OCI-LY1 (cell line): ENCODE measurements at regions not wholly inside any gene's neighbourhood (a gene's known extent, or its start where the extent isn't known, plus 50 kb on each side); places are given as distances from the start of the nearest gene placed in this dataset.
A peak's percentile ranks its signal among the peaks of the same experiment; 100 is the strongest.

ENCODE experiments used
- H2AFZ ChIP-seq: fragments of 200-600 bp; sonication (generic), shearing (Covaris generic); 2 replicates; pipeline ENCODE4 v1.6.0; 2014; ENCODE audit warnings: antibody characterized with exemption, mild to moderate bottlenecking, low read length
- H3F3A ChIP-seq: fragments of 200-600 bp; sonication (generic), shearing (Covaris generic); 2 replicates; pipeline ENCODE4 v1.6.0; 2014; ENCODE audit warnings: mild to moderate bottlenecking, antibody characterized with exemption, low read length, moderate library complexity; ENCODE audit not compliant: insufficient read depth
- H3K27ac ChIP-seq: fragments of 200-600 bp; sonication (generic); 2 replicates; pipeline ENCODE4 v1.5.1; 2014; ENCODE audit warnings: low read length, mixed run types, mild to moderate bottlenecking, low read depth; ENCODE audit not compliant: poor library complexity, severe bottlenecking
- H3K27me3 ChIP-seq: fragments of 200-600 bp; sonication (generic); 2 replicates; pipeline ENCODE4 v1.6.0; 2014; ENCODE audit warnings: antibody characterized with exemption, mild to moderate bottlenecking, low read length, moderate library complexity; ENCODE audit not compliant: insufficient read depth
- H3K36me3 ChIP-seq: fragments of 200-600 bp; sonication (generic); 2 replicates; pipeline ENCODE4 v1.6.1; 2014; ENCODE audit warnings: mild to moderate bottlenecking, antibody characterized with exemption, low read length, moderate library complexity, mixed read lengths; ENCODE audit not compliant: insufficient read depth
- H3K4me1 ChIP-seq: fragments of 200-600 bp; sonication (generic); 2 replicates; pipeline ENCODE4 v1.5.1; 2014; ENCODE audit warnings: mild to moderate bottlenecking, low read length, moderate library complexity; ENCODE audit not compliant: insufficient read depth, severe bottlenecking
- H3K4me2 ChIP-seq: fragments of 200-600 bp; sonication (generic), shearing (Covaris generic); 2 replicates; pipeline ENCODE4 v1.6.1; 2014; ENCODE audit warnings: low read length
- H3K4me3 ChIP-seq: fragments of 200-600 bp; sonication (generic); 2 replicates; pipeline ENCODE4 v1.5.1; 2014; ENCODE audit warnings: low read length, low read depth, mild to moderate bottlenecking, mixed read lengths; ENCODE audit not compliant: poor library complexity, severe bottlenecking
- H3K79me2 ChIP-seq: fragments of 200-600 bp; shearing (Covaris generic); 2 replicates; pipeline ENCODE4 v1.6.1; 2016; ENCODE audit warnings: mixed run types, low read length, mixed read lengths; ENCODE audit not compliant: insufficient read depth
- H3K9ac ChIP-seq: fragments of 200-600 bp; sonication (generic), shearing (Covaris generic); 2 replicates; pipeline ENCODE4 v1.6.1; 2014; ENCODE audit warnings: mild to moderate bottlenecking, low read length, mixed read lengths
- H3K9me2 ChIP-seq: fragments of 200-600 bp; sonication (generic), shearing (Covaris generic); 2 replicates; pipeline ENCODE4 v1.6.1; 2014; ENCODE audit warnings: low read depth, mild to moderate bottlenecking, low read length, mixed read lengths
- H3K9me3 ChIP-seq: fragments of 200-600 bp; shearing (Covaris generic); 2 replicates; pipeline ENCODE4 v1.6.1; 2014; ENCODE audit warnings: low read length, mixed read lengths
- H4K20me1 ChIP-seq: fragments of 200-600 bp; sonication (generic), shearing (Covaris generic); 2 replicates; pipeline ENCODE4 v1.6.0; 2016; ENCODE audit warnings: mild to moderate bottlenecking, low read length; ENCODE audit not compliant: insufficient read depth
- EZH2 ChIP-seq: fragments of 200-600 bp; sonication (generic), shearing (Covaris generic); IDR thresholded peaks from 2 replicates; pipeline ENCODE4 v1.8.0; 2017; ENCODE audit warnings: borderline replicate concordance, mixed run types, mild to moderate bottlenecking, antibody characterized with exemption, low read length, moderate library complexity, mixed read lengths
- TF ChIP-seq, protein P1 (sequence below): fragments of 200-600 bp; sonication (generic), shearing (Covaris generic); IDR thresholded peaks from 2 replicates; pipeline ENCODE4 v1.5.1; 2017; ENCODE audit warnings: mild to moderate bottlenecking, antibody characterized with exemption, low read length, moderate library complexity, mixed read lengths

DNA sequence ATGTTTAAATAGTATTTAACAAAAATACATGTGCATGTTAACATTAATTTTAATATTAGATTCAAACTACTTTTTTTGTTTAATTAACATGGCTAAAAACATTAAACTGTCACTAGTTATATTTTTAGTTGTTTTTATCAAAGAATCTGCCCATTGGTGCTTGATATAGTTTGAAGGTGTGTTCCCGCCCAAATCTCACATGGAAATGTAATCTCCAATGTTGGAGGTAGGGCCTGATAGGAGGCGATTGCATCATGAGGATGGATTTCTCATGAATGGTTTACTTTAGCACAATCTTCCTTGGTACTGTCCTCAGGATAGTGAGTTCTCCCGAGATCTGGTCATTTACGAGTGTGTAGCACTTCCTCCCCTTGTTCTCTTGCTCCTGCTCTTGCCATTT lies 2459.4 kb downstream of the PCDH9 start:
- Histone ChIP-seq H3K79me2 (no peaks in the 10 kb centered on the region), H3K36me3 (no peaks in the 10 kb centered on the region), H3K9me2 (no peaks in the 10 kb centered on the region), H3K4me1 (no peaks in the 10 kb centered on the region), H3K4me3 (no peak overlapping the region), H3F3A (no peaks in the 10 kb centered on the region), H3K9me3 (no peaks in the 10 kb centered on the region), H3K4me2 (no peak overlapping the region), H2AFZ (peak overlapping the region; percentile 92), H3K27me3 (no peaks in the 10 kb centered on the region), H4K20me1 (no peaks in the 10 kb centered on the region), H3K27ac (no peak overlapping the region), H3K9ac (no peak overlapping the region)
- TF ChIP-seq, protein P1, sequence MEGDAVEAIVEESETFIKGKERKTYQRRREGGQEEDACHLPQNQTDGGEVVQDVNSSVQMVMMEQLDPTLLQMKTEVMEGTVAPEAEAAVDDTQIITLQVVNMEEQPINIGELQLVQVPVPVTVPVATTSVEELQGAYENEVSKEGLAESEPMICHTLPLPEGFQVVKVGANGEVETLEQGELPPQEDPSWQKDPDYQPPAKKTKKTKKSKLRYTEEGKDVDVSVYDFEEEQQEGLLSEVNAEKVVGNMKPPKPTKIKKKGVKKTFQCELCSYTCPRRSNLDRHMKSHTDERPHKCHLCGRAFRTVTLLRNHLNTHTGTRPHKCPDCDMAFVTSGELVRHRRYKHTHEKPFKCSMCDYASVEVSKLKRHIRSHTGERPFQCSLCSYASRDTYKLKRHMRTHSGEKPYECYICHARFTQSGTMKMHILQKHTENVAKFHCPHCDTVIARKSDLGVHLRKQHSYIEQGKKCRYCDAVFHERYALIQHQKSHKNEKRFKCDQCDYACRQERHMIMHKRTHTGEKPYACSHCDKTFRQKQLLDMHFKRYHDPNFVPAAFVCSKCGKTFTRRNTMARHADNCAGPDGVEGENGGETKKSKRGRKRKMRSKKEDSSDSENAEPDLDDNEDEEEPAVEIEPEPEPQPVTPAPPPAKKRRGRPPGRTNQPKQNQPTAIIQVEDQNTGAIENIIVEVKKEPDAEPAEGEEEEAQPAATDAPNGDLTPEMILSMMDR = no peak
- TF ChIP-seq EZH2 = no peak

DNA sequence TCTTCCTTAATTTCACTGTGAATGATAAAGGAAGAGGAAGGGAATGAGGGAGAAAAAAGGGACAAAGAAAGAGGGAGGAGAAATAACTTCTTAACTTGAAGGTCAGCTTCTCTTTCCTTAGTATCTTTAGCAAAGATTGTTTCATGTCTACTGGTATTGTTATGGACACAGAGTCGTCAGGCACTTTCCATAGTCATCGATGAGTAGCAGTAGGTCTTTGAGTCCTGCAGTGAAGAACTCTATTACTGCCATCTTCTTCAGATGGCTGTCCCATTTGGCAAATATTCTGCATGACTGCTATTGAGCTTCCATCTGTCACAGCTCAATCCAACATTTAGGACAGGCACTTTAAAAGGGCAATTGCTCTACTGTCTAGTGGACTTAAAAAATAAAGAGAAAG lies 2463.1 kb downstream of the PCDH9 start:
- H3K9me2 ChIP-seq = no peaks in the 10 kb centered on the region
- H3K9ac ChIP-seq = no peak overlapping the region
- H3K27me3 ChIP-seq = no peaks in the 10 kb centered on the region
- H3K36me3 ChIP-seq = no peaks in the 10 kb centered on the region
- H3K79me2 ChIP-seq = no peaks in the 10 kb centered on the region
- no peak overlapping the region for H3K4me2 ChIP-seq
- H4K20me1 ChIP-seq = no peaks in the 10 kb centered on the region
- no peaks in the 10 kb centered on the region for H3F3A ChIP-seq
- H3K4me3 ChIP-seq = no peak overlapping the region
- TF ChIP-seq, protein P1 = no peak
- no peak for TF ChIP-seq EZH2
- no peak overlapping the region for H3K27ac ChIP-seq
- no peaks in the 10 kb centered on the region for H3K4me1 ChIP-seq
- no peak overlapping the region for H2AFZ ChIP-seq
- H3K9me3 ChIP-seq = no peaks in the 10 kb centered on the region

DNA sequence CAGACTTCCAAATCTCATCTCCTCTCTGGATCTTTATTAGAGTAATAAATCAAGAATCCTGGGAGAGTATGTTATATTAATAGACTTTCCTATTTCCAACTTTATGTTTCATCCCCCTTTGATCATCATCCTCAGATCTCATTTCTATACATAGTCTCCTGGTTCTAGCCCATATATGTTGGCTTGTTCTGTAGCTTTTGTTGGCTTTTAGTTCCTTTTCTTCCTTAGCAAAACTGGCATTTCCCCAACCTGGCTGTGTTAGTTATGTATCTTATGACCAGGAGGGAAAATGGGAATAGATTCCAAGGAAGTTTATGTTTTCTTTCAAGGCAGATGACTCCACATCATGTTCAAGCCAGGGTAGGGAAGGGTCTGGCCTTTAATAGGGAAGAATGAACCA lies 2464.5 kb downstream of the PCDH9 start:
- no peaks in the 10 kb centered on the region for H3K79me2 ChIP-seq
- no peak for TF ChIP-seq EZH2
- TF ChIP-seq, protein P1 = no peak

More for the DNA sequence above, 2464.5 kb downstream of the PCDH9 start:
- no peaks in the 10 kb centered on the region for H3K36me3 ChIP-seq
- H3K9ac ChIP-seq = no peak overlapping the region
- no peaks in the 10 kb centered on the region for H3F3A ChIP-seq
- H3K4me3 ChIP-seq = no peak overlapping the region
- H3K27me3 ChIP-seq = no peaks in the 10 kb centered on the region
- H3K9me3 ChIP-seq = no peaks in the 10 kb centered on the region
- no peaks in the 10 kb centered on the region for H4K20me1 ChIP-seq
- H3K4me2 ChIP-seq = no peak overlapping the region
- H3K9me2 ChIP-seq = no peaks in the 10 kb centered on the region
- H3K4me1 ChIP-seq = no peaks in the 10 kb centered on the region
- no peak overlapping the region for H3K27ac ChIP-seq
- H2AFZ ChIP-seq = no peak overlapping the region
